ENCODE measurements at regions not wholly inside any gene's neighbourhood (a gene's known extent, or its start where the extent isn't known, plus 50 kb on each side); places are given as distances from the start of the nearest gene placed in this dataset.

DNA sequence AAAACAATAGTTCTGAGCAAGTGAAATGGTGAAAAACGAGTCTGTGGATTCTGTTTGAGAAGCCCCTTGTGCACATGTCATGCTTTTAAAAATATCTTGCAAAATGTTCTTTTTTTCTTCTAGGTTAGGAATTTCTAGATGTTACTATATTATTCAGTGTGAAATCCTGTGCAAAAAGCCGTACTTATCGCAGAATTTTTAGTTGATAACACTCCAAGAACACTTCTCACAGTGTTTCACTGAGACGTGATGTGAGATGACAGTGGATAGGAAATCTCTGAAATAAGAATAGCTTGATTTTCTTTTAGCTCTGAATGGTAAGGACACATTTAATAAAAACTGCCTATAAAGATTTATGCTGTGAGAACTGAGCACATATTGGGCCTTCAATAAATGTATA is 234.5 kb downstream of the SNAPC1 start:
- Histone ChIP-seq H3K79me2 (ENCODE audit: control insufficient read depth, insufficient read depth, low read length) (no peaks in the 10 kb centered on the region), H4K20me1 (ENCODE audit: control insufficient read depth, extremely low read depth, insufficient read depth, low read length) (no peaks in the 10 kb centered on the region), H3K4me3 (replicated peaks in 1 of 4; ENCODE audit: control extremely low read depth in 1 of 4, insufficient read depth in 1 of 4, low read depth in 3 of 4, low read length in 4 of 4) (no peak overlapping the region), H3K9ac (ENCODE audit: insufficient read depth, low read length) (no peak overlapping the region), H3K9me3 (ENCODE audit: control insufficient read depth, insufficient read depth, low read depth, low read length) (no peaks in the 10 kb centered on the region), H3K27ac (ENCODE audit: insufficient read depth, low read length) (no peak overlapping the region), H2AFZ (ENCODE audit: low read length) (no peak overlapping the region), H3K4me2 (ENCODE audit: extremely low read depth, insufficient read depth, low read length) (no peak overlapping the region), H3K27me3 (ENCODE audit: control insufficient read depth, insufficient read depth, low read length) (no peaks in the 10 kb centered on the region), H3K4me1 (ENCODE audit: control insufficient read depth, extremely low read depth, insufficient read depth, low read length) (no peaks in the 10 kb centered on the region), H3K36me3 (ENCODE audit: control insufficient read depth, insufficient read depth, low read length) (no peaks in the 10 kb centered on the region)
- no peak for DNase-seq (ENCODE audit: low read depth in 2 of 2)
- TF ChIP-seq, protein P1, sequence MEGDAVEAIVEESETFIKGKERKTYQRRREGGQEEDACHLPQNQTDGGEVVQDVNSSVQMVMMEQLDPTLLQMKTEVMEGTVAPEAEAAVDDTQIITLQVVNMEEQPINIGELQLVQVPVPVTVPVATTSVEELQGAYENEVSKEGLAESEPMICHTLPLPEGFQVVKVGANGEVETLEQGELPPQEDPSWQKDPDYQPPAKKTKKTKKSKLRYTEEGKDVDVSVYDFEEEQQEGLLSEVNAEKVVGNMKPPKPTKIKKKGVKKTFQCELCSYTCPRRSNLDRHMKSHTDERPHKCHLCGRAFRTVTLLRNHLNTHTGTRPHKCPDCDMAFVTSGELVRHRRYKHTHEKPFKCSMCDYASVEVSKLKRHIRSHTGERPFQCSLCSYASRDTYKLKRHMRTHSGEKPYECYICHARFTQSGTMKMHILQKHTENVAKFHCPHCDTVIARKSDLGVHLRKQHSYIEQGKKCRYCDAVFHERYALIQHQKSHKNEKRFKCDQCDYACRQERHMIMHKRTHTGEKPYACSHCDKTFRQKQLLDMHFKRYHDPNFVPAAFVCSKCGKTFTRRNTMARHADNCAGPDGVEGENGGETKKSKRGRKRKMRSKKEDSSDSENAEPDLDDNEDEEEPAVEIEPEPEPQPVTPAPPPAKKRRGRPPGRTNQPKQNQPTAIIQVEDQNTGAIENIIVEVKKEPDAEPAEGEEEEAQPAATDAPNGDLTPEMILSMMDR (conservative IDR thresholded peaks at IDR 0.05 in 1 of 2, IDR thresholded peaks at IDR 0.05 in 1 of 2; ENCODE audit: low read depth in 1 of 2, low read length in 2 of 2): no peak
- TF ChIP-seq EZH2 (IDR thresholded peaks at IDR 0.05; ENCODE audit: low read length, missing control alignments): no peak

DNA sequence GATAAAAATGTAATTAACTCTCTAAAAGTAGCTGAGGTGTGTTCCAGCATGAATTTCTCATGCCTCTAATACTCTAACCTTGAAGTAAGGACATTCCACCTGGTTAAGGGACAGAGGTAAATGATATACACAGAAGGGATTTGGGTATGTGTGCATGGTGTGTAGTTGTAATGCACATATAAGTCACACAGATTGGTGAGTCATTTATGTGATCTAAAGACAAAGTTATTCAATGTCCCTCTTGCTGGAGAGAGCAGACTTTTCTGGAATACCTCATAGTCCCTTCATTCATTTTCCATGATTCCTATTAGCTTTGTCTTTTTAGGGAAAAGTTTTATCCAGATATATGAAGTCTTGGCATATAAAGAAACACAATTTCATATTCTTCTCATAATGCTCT is 234.9 kb downstream of the SNAPC1 start:
- H3K4me3 ChIP-seq (replicated peaks in 1 of 4; ENCODE audit: control extremely low read depth in 1 of 4, insufficient read depth in 1 of 4, low read depth in 3 of 4, low read length in 4 of 4): no peak overlapping the region
- no peak overlapping the region for H3K27ac ChIP-seq (ENCODE audit: insufficient read depth, low read length)
- H3K4me2 ChIP-seq (ENCODE audit: extremely low read depth, insufficient read depth, low read length): no peak overlapping the region

DNA sequence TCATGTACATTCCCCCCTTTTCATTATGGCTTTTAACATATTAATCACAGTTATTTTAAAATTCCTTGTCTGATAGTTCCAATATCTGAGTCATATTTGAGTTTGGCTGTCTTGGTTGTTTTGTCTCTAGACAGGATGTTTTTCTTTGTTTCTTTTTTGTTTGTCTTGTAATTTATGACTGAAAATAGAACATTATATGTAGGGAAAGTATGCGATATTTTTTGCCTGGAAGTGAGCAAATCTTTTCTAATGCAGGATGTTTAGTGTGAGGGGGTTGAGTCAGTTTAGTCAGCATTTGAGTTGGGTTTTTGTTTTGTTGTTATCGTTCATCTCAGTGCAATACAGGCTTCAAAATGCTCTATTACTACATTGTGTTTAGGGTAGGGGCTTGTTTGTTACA is 239.7 kb downstream of the SNAPC1 start:
- H4K20me1 ChIP-seq (ENCODE audit: control insufficient read depth, extremely low read depth, insufficient read depth, low read length): no peaks in the 10 kb centered on the region
- no peaks in the 10 kb centered on the region for H3K36me3 ChIP-seq (ENCODE audit: control insufficient read depth, insufficient read depth, low read length)
- H3K27me3 ChIP-seq (ENCODE audit: control insufficient read depth, insufficient read depth, low read length): no peaks in the 10 kb centered on the region
- H3K79me2 ChIP-seq (ENCODE audit: control insufficient read depth, insufficient read depth, low read length): no peaks in the 10 kb centered on the region
- no peak overlapping the region for H3K4me2 ChIP-seq (ENCODE audit: extremely low read depth, insufficient read depth, low read length)
- H2AFZ ChIP-seq (ENCODE audit: low read length): no peak overlapping the region
- H3K9me3 ChIP-seq (ENCODE audit: control insufficient read depth, insufficient read depth, low read depth, low read length): no peaks in the 10 kb centered on the region
- no peak overlapping the region for H3K27ac ChIP-seq (ENCODE audit: insufficient read depth, low read length)
- no peaks in the 10 kb centered on the region for H3K4me1 ChIP-seq (ENCODE audit: control insufficient read depth, extremely low read depth, insufficient read depth, low read length)
- no peak overlapping the region for H3K9ac ChIP-seq (ENCODE audit: insufficient read depth, low read length)
- no peak for TF ChIP-seq EZH2 (IDR thresholded peaks at IDR 0.05; ENCODE audit: low read length, missing control alignments)
- TF ChIP-seq, protein P1 (conservative IDR thresholded peaks at IDR 0.05 in 1 of 2, IDR thresholded peaks at IDR 0.05 in 1 of 2; ENCODE audit: low read depth in 1 of 2, low read length in 2 of 2): no peak
- no peak for DNase-seq (ENCODE audit: low read depth in 2 of 2)
- H3K4me3 ChIP-seq (replicated peaks in 1 of 4; ENCODE audit: control extremely low read depth in 1 of 4, insufficient read depth in 1 of 4, low read depth in 3 of 4, low read length in 4 of 4): no peak overlapping the region

More for the DNA sequence above, 234.9 kb downstream of the SNAPC1 start:
- DNase-seq (ENCODE audit: low read depth in 2 of 2): no peak
- Histone ChIP-seq H3K4me1 (ENCODE audit: control insufficient read depth, extremely low read depth, insufficient read depth, low read length) (no peaks in the 10 kb centered on the region), H3K27me3 (ENCODE audit: control insufficient read depth, insufficient read depth, low read length) (no peaks in the 10 kb centered on the region), H3K9ac (ENCODE audit: insufficient read depth, low read length) (no peak overlapping the region), H4K20me1 (ENCODE audit: control insufficient read depth, extremely low read depth, insufficient read depth, low read length) (no peaks in the 10 kb centered on the region), H2AFZ (ENCODE audit: low read length) (no peak overlapping the region), H3K36me3 (ENCODE audit: control insufficient read depth, insufficient read depth, low read length) (no peaks in the 10 kb centered on the region), H3K79me2 (ENCODE audit: control insufficient read depth, insufficient read depth, low read length) (no peaks in the 10 kb centered on the region), H3K9me3 (ENCODE audit: control insufficient read depth, insufficient read depth, low read depth, low read length) (no peaks in the 10 kb centered on the region)
- no peak for TF ChIP-seq EZH2 (IDR thresholded peaks at IDR 0.05; ENCODE audit: low read length, missing control alignments)
- TF ChIP-seq, protein P1 (conservative IDR thresholded peaks at IDR 0.05 in 1 of 2, IDR thresholded peaks at IDR 0.05 in 1 of 2; ENCODE audit: low read depth in 1 of 2, low read length in 2 of 2): no peak

All from fibroblast of lung (primary cell).